ENCODE measurements at regions not wholly inside any gene's neighbourhood (a gene's known extent, or its start where the extent isn't known, plus 50 kb on each side); places are given as distances from the start of the nearest gene placed in this dataset.

DNA sequence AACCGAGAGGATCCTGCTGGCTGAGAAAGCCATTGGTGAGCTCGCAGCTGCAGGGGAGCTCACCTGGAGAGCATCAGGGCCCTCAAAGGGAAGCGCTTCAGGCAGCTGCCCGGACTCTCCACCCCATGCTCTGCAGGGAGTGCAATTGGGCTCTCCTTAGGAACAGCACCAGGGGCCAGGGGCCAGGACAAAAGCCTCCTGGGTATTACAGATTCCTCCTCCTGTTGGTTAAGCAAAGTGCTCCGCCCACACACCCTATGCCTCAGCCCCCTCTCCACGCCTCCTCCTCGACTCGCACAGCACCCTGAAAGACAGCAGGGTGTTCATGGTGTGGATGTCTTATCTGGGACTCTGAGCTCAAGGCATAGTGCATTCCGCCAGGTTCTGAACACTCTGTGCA is 139.9 kb downstream of the SHANK2 start:
- ATAC-seq (ENCODE audit: insufficient number of reproducible peaks, low FRiP score, low read depth) (no peak), DNase-seq (ENCODE audit: low spot score) (no peak)
- Histone ChIP-seq H3K27ac (no peak overlapping the region), H3K36me3 (no peaks in the 10 kb centered on the region), H3K27me3 (replicated peaks; ENCODE audit: insufficient read depth) (no peaks in the 10 kb centered on the region), H3K4me1 (ENCODE audit: control insufficient read depth in 1 of 2, low read depth in 2 of 2) (no peaks in the 10 kb centered on the region), H3K9me3 (no peaks in the 10 kb centered on the region), H3K4me3 (no peak overlapping the region)
- TF ChIP-seq, protein P1, sequence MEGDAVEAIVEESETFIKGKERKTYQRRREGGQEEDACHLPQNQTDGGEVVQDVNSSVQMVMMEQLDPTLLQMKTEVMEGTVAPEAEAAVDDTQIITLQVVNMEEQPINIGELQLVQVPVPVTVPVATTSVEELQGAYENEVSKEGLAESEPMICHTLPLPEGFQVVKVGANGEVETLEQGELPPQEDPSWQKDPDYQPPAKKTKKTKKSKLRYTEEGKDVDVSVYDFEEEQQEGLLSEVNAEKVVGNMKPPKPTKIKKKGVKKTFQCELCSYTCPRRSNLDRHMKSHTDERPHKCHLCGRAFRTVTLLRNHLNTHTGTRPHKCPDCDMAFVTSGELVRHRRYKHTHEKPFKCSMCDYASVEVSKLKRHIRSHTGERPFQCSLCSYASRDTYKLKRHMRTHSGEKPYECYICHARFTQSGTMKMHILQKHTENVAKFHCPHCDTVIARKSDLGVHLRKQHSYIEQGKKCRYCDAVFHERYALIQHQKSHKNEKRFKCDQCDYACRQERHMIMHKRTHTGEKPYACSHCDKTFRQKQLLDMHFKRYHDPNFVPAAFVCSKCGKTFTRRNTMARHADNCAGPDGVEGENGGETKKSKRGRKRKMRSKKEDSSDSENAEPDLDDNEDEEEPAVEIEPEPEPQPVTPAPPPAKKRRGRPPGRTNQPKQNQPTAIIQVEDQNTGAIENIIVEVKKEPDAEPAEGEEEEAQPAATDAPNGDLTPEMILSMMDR (IDR thresholded peaks at IDR 0.05): no peak

DNA sequence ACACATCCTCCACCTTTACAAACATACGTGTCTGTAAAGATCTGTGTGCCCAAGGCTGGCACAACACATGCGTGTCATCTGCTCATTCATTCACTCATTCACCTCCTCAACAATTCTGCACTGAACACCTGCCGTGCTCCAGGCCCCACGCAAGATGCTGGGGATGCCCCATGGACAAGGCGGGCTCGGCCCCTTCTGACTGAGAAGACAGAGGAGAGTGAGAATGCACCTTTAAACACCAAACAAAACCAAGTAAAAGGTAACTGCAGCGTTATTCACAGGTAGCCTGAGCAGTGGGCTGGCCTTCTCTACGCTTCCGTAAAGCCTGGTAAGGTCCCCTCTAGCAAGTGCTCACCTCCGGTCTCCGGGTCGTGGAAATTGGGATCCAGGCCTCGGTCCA is 142.8 kb downstream of the SHANK2 start:
- Histone ChIP-seq H3K27me3 (replicated peaks; ENCODE audit: insufficient read depth) (no peaks in the 10 kb centered on the region), H3K27ac (no peak overlapping the region), H3K4me1 (ENCODE audit: control insufficient read depth in 1 of 2, low read depth in 2 of 2) (no peaks in the 10 kb centered on the region), H3K4me3 (no peak overlapping the region), H3K9me3 (no peaks in the 10 kb centered on the region), H3K36me3 (no peaks in the 10 kb centered on the region)
- DNase-seq (ENCODE audit: low spot score): no peak
- ATAC-seq (ENCODE audit: insufficient number of reproducible peaks, low FRiP score, low read depth): no peak
- TF ChIP-seq, protein P1 (IDR thresholded peaks at IDR 0.05): no peak

DNA sequence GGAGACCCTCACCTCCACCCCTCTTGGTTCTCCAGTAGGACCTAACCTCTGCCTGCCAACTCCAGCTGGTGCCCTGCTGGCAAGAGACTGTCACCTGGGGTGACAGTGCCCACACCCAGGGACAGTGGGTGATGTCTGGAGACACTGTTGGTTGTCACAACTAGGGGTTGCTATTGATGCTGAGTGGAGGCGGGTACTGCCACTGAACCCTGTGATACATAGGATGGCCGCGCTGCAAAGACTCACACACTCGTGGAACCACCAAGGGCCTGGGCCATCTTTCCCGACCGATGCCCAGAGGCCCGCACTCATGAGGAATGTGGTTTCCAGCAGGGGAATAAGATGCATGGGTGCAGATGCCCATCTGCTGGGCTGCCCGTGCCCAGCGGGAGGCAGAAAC is 143.2 kb downstream of the SHANK2 start:
- H3K4me1 ChIP-seq (ENCODE audit: control insufficient read depth in 1 of 2, low read depth in 2 of 2): no peaks in the 10 kb centered on the region
- no peaks in the 10 kb centered on the region for H3K27me3 ChIP-seq (replicated peaks; ENCODE audit: insufficient read depth)
- no peaks in the 10 kb centered on the region for H3K36me3 ChIP-seq
- TF ChIP-seq, protein P1 (IDR thresholded peaks at IDR 0.05): no peak
- H3K27ac ChIP-seq: no peak overlapping the region
- no peak for ATAC-seq (ENCODE audit: insufficient number of reproducible peaks, low FRiP score, low read depth)
- H3K9me3 ChIP-seq: no peaks in the 10 kb centered on the region
- no peak overlapping the region for H3K4me3 ChIP-seq
- DNase-seq (ENCODE audit: low spot score): no peak

DNA sequence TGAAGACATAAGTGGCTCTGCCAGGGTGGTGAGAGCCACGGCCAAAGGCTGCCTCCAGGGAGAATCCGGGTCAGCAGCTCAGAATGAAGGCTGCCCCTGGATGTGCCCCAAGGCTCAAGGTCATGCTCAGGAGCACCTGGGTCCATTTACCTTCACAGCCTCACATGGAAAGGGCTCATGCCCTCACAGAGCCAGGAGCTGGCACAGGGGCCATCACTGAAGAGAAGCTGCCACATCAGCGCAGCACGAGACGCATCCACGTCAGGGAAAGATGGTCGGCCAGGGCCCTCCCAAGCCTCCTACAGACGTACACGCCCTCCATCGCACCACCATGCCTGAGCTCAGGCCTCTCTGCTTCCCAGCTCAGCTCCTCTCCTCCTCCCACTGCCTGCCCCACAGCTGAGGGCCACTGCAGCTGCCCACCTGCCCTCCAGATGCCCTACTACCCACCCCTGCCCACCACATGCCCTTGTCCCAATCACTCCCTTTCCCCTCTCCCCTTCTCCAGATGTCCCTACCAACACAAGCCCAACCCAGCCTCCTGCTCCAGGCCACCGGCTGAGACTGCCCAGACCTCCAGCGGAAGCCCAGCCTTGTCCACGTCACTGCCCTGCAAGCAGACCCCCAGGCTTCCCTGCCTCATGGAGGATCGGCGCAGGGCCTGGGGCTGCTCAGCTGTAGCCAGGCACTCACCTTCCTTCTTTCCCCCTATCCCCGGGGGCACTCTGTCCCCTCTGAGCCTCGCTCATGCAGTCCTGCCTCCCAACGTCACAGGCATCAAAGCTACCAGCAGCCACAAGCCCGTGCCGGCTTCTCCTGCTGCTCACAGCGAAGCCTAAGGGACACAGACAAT is 144.1 kb downstream of the SHANK2 start:
- Histone ChIP-seq H3K4me3 (no peak overlapping the region), H3K36me3 (no peaks in the 10 kb centered on the region), H3K4me1 (ENCODE audit: control insufficient read depth in 1 of 2, low read depth in 2 of 2) (no peaks in the 10 kb centered on the region), H3K27ac (no peak overlapping the region), H3K9me3 (no peaks in the 10 kb centered on the region), H3K27me3 (replicated peaks; ENCODE audit: insufficient read depth) (no peaks in the 10 kb centered on the region)
- no peak for ATAC-seq (ENCODE audit: insufficient number of reproducible peaks, low FRiP score, low read depth)
- no peak for DNase-seq (ENCODE audit: low spot score)
- TF ChIP-seq, protein P1 (IDR thresholded peaks at IDR 0.05): no peak

DNA sequence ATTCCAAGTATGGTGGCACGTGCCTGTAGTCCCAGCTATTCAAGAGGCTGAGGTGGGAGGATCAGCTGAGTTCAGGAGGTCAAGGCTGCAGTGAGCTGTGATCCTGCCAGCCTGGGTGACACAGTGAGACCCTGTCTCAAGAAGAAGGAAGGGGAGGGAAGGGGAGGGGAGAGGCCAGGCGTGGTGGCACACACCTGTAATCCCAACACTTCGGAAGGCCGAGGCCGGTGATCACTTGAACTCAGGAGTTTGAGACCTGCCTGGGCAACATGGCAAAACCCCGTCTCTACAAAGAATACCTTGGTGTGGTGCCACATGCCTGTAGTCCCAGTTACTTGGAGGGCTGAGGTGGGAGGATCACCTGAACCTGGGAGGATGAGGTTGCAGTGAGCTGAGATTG is 145.7 kb downstream of the SHANK2 start:
- ATAC-seq (ENCODE audit: insufficient number of reproducible peaks, low FRiP score, low read depth): no peak
- no peaks in the 10 kb centered on the region for H3K4me1 ChIP-seq (ENCODE audit: control insufficient read depth in 1 of 2, low read depth in 2 of 2)
- no peaks in the 10 kb centered on the region for H3K9me3 ChIP-seq
- H3K4me3 ChIP-seq: no peak overlapping the region
- H3K27ac ChIP-seq: no peak overlapping the region
- DNase-seq (ENCODE audit: low spot score): no peak
- H3K36me3 ChIP-seq: no peaks in the 10 kb centered on the region
- H3K27me3 ChIP-seq (replicated peaks; ENCODE audit: insufficient read depth): no peaks in the 10 kb centered on the region
- TF ChIP-seq, protein P1 (IDR thresholded peaks at IDR 0.05): no peak
